ENCODE measurements at regions not wholly inside any gene's neighbourhood (a gene's known extent, or its start where the extent isn't known, plus 50 kb on each side); places are given as distances from the start of the nearest gene placed in this dataset.
"Not testable (repeated sequence)": the region's sequence is repeated elsewhere in the genome, so short reads cannot be mapped to it uniquely, and the experiment has no call there.

DNA sequence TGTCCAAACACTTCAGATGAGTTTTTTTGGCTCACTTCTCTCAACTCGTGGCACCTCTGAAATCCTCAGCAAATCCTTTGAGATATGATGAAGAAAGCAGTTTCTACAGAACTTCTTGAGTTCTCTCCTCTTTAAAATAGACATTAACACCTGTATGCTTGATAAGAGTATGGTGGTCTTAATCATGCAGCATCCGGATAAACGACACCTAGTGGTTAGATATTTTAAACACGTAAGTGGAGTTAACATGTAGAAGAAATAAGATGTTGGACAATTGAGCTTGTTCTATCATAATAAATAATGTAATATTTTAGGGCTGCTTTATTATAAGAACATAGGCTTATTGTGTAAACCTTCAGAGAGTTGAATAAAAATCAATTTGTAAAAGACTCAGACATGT is 324.8 kb downstream of the CYLC2 start:
- no peak overlapping the region for H3K4me3 ChIP-seq (ENCODE audit: low read length)
- DNase-seq (ENCODE audit: low read depth), result peak; percentile 0
- TF ChIP-seq, protein P1, sequence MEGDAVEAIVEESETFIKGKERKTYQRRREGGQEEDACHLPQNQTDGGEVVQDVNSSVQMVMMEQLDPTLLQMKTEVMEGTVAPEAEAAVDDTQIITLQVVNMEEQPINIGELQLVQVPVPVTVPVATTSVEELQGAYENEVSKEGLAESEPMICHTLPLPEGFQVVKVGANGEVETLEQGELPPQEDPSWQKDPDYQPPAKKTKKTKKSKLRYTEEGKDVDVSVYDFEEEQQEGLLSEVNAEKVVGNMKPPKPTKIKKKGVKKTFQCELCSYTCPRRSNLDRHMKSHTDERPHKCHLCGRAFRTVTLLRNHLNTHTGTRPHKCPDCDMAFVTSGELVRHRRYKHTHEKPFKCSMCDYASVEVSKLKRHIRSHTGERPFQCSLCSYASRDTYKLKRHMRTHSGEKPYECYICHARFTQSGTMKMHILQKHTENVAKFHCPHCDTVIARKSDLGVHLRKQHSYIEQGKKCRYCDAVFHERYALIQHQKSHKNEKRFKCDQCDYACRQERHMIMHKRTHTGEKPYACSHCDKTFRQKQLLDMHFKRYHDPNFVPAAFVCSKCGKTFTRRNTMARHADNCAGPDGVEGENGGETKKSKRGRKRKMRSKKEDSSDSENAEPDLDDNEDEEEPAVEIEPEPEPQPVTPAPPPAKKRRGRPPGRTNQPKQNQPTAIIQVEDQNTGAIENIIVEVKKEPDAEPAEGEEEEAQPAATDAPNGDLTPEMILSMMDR (IDR thresholded peaks at IDR 0.05; ENCODE audit: insufficient read depth, low read depth, low read length, missing control alignments), result no peak

DNA sequence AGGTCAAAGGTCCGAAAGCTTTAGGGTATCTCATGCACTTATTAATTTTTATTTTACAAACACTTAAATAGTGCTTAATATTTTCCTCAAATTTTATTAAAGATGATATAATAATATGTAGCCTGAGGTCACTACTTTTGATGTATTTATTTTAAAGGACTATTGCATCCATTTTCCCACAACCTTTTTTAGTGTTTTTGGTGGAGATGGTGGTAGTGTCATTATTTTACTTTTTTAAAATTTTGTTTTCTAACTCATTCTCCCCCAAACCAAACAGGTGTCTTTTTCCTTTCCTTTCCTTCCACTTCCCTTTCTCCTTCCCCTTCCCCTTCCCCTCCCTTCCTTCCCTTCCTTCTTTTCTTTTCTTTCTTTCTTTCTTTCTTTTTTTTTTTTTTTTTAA is 328.6 kb downstream of the CYLC2 start:
- no peak overlapping the region for H3K4me3 ChIP-seq (ENCODE audit: low read length)
- DNase-seq (ENCODE audit: low read depth), result no peak
- TF ChIP-seq, protein P1 (IDR thresholded peaks at IDR 0.05; ENCODE audit: insufficient read depth, low read depth, low read length, missing control alignments), result no peak

DNA sequence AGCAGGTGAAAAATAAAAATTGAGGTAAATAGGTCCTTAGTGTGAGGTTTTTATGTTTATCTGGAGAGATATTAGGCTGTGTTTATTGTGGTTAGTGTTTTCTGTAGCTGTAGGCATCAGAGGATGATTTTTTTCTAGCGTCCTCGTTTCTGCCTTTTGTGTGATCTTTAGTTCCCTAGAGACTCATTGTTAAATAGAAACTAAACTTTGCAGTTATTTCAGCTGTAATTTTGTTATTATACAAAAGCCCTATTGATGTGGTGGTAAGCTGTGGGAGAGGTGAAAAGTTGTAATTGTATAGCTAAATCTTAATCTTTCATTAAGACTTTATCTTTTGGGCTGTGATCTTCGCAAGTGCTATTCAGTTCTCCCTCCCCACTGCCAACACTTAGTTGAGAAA is 340.3 kb downstream of the CYLC2 start:
- DNase-seq (ENCODE audit: low read depth), result no peak
- TF ChIP-seq, protein P1 (IDR thresholded peaks at IDR 0.05; ENCODE audit: insufficient read depth, low read depth, low read length, missing control alignments), result no peak
- H3K4me3 ChIP-seq (ENCODE audit: low read length), result no peak overlapping the region

DNA sequence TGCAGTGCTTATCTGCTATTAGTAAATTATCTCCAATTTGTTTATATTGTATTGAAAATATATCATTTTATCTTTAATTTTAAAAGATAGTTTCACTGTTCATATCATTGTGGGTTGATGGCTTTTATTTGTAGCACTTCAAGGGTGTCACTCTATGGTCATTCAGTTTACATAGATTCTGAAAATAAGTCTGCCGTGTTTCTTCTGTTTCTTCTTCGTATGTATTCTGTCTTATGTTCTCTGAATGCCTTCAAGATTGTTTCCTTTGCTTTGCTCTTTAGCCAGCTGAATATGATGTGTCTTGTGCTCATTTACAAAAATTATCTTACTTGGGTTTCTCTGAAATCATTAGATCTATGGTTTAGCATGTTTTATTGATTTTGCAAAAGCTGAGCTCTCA is 359.9 kb downstream of the CYLC2 start:
- DNase-seq (ENCODE audit: low read depth), result no peak
- H3K4me3 ChIP-seq (ENCODE audit: low read length), result no peak overlapping the region
- TF ChIP-seq, protein P1 (IDR thresholded peaks at IDR 0.05; ENCODE audit: insufficient read depth, low read depth, low read length, missing control alignments), result no peak

DNA sequence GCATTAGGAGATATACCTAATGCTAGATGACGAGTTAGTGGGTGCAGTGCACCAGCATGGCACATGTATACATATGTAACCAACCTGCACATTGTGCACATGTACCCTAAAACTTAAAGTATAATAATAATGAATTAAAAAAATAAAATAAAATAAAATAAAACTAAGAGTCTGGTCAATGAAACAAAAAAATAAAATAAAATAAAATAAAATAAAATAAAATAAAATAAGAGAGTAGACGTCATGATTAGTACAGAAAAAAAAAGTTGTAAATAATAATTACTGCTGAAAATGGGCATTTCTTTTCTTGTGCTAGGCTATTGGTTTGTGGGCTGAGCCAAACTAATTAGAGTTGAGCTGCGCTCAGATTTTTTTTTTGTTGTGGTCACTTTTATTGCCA is 362.8 kb downstream of the CYLC2 start:
- H3K4me3 ChIP-seq (ENCODE audit: low read length); DNase-seq (ENCODE audit: low read depth): not testable (repeated sequence)

DNA sequence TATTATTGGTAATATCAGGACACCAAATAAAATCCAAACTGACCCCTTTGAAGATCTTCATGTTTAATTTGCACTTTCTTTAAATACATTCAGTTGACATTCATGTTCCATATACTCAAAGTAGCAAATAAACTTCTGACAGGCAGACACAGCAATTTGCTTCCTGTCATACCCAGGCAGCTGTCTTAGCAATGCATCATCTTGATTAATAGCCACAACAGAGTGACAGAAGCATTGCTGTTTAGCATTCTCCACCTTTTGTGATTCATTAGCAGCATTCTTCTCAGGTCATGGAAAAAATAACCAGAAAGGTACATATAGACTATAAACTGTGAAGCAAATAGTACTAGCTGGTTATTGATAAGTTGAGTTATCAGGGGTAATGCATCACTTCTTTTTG is 366.8 kb downstream of the CYLC2 start:
- no peak overlapping the region for H3K4me3 ChIP-seq (ENCODE audit: low read length)
- peak; percentile 67 for DNase-seq (ENCODE audit: low read depth)
- TF ChIP-seq, protein P1 (IDR thresholded peaks at IDR 0.05; ENCODE audit: insufficient read depth, low read depth, low read length, missing control alignments), result no peak

DNA sequence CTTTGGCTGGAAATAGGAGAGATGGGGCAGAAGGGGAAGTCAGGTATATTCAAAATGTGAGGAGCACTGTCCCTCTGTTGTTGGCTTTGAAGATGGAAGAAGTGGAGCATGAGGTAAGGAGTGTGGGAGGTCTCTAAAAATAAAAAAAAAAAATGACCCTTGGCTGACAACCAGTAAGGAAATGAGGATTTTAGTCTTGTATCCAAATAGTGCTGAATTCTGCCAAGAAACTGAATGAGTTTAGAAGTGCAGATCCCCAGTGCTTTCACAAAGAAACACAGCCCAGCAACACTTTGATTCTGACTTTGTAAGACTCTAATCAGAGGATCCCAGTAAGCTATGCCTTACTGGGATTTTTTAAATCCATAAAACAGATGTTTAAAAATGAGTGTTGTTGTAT is 367.9 kb downstream of the CYLC2 start:
- no peak for DNase-seq (ENCODE audit: low read depth)
- no peak overlapping the region for H3K4me3 ChIP-seq (ENCODE audit: low read length)
- TF ChIP-seq, protein P1 (IDR thresholded peaks at IDR 0.05; ENCODE audit: insufficient read depth, low read depth, low read length, missing control alignments), result no peak

DNA sequence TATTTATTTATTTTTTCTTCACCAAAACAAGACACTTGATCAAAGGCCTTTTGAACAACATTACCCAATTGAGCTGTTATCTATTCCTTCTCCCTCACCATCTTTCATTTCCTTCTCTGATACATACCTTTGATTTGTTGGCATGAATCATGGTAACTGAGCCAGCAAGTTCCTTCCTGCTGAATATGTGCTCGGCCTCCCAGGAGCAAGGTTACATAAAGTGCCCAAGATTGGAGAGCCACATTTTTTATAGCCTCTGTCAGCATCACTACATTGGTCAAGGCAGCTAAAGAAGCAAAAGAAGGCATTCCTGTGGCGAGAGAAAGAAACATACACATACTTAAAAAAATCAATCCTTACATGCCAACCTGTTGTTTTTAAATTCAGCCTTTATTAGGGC is 369.6 kb downstream of the CYLC2 start:
- H3K4me3 ChIP-seq (ENCODE audit: low read length), result no peak overlapping the region
- peak; percentile 97 for DNase-seq (ENCODE audit: low read depth)
- TF ChIP-seq, protein P1 (IDR thresholded peaks at IDR 0.05; ENCODE audit: insufficient read depth, low read depth, low read length, missing control alignments), result no peak
